Mesendoderm (in vitro differentiated cells): ENCODE measurements at regions not wholly inside any gene's neighbourhood (a gene's known extent, or its start where the extent isn't known, plus 50 kb on each side); places are given as distances from the start of the nearest gene placed in this dataset.

Experiments used
- DNase-seq: peaks from one replicate; pipeline ENCODE4 v3.0.0; 2013
- H2AK5ac ChIP-seq: 2 replicates; pipeline ENCODE4 v1.6.1; 2013; ENCODE audit warnings: low read length, inconsistent platforms
- H2BK120ac ChIP-seq: 2 replicates; pipeline ENCODE4 v1.6.1; 2013; ENCODE audit warnings: low read depth, mild to moderate bottlenecking, low read length, moderate library complexity, mixed read lengths
- H2BK15ac ChIP-seq: replicated peaks from 2 replicates; pipeline ENCODE4 v1.6.1; 2013; ENCODE audit warnings: low read depth, mild to moderate bottlenecking, moderate library complexity
- H2BK5ac ChIP-seq: 2 replicates; pipeline ENCODE4 v1.6.1; 2013; ENCODE audit warnings: low read length, inconsistent platforms
- H3K18ac ChIP-seq: 2 replicates; pipeline ENCODE4 v1.6.1; 2013; ENCODE audit warnings: mild to moderate bottlenecking, low read length, mixed read lengths
- H3K23ac ChIP-seq: one replicate; pipeline ENCODE4 v1.6.1; 2013; ENCODE audit warnings: low read length
- H3K27ac ChIP-seq: 2 replicates; pipeline ENCODE4 v1.5.1; 2013; ENCODE audit warnings: low read depth, mild to moderate bottlenecking, inconsistent platforms, low read length, moderate library complexity
- H3K27me3 ChIP-seq: 2 replicates; pipeline ENCODE4 v1.6.1; 2013; ENCODE audit warnings: low read length, control low read depth, mild to moderate bottlenecking, inconsistent platforms; ENCODE audit not compliant: insufficient read depth, poor library complexity
- H3K36me3 ChIP-seq: 2 replicates; pipeline ENCODE4 v1.6.1; 2013; ENCODE audit warnings: low read length, inconsistent platforms; ENCODE audit not compliant: control insufficient read depth, insufficient read depth
- H3K4ac ChIP-seq: one replicate; pipeline ENCODE4 v1.6.1; 2013; ENCODE audit warnings: low read depth, mild to moderate bottlenecking, low read length, moderate library complexity
- H3K4me1 ChIP-seq: 2 replicates; pipeline ENCODE4 v1.6.1; 2013; ENCODE audit warnings: low read depth, low read length, inconsistent platforms; ENCODE audit not compliant: control insufficient read depth
- H3K4me2 ChIP-seq: 2 replicates; pipeline ENCODE4 v1.6.1; 2013; ENCODE audit warnings: low read length
- H3K4me3 ChIP-seq: 2 replicates; pipeline ENCODE4 v1.5.1; 2013; ENCODE audit warnings: mild to moderate bottlenecking, low read length
- H3K56ac ChIP-seq: one replicate; pipeline ENCODE4 v1.6.1; 2013; ENCODE audit warnings: low read length
- H3K79me1 ChIP-seq: 2 replicates; pipeline ENCODE4 v1.6.1; 2013; ENCODE audit warnings: low read length, inconsistent platforms
- H3K79me2 ChIP-seq: 2 replicates; pipeline ENCODE4 v1.6.1; 2013; ENCODE audit warnings: mild to moderate bottlenecking, low read length; ENCODE audit not compliant: control insufficient read depth, insufficient read depth
- H3K9ac ChIP-seq: 2 replicates; pipeline ENCODE4 v1.6.1; 2013; ENCODE audit warnings: low read length, inconsistent platforms
- H4K5ac ChIP-seq: one replicate; pipeline ENCODE4 v1.6.1; 2013; ENCODE audit warnings: low read length
- H4K8ac ChIP-seq: one replicate; pipeline ENCODE4 v1.6.1; 2013; ENCODE audit warnings: low read depth, mild to moderate bottlenecking, control low read depth, low read length, moderate library complexity
- WGBS: extraction: QIAGEN DNeasy Blood & Tissue Kit; methylation state at CpG from one replicate; pipeline ENCODE4 v1.1.7; 2013; ENCODE audit warnings: low lambda C conversion rate, missing lambda C conversion rate; ENCODE audit not compliant: insufficient coverage; ENCODE audit errors: extremely low coverage; 5-methylcytosine and 5-hydroxymethylcytosine counted together

- no peaks in the 10 kb centered on the region for H3K79me2 ChIP-seq
- H3K56ac ChIP-seq: no peak overlapping the region
- H3K4me1 ChIP-seq: peaks cover 6% of the 10 kb centered on the region
- WGBS: no CpG with 5 or more reads among the region's 2 CpGs
- H3K4ac ChIP-seq: no peak overlapping the region
- no peak overlapping the region for H3K23ac ChIP-seq
- no peaks in the 10 kb centered on the region for H3K36me3 ChIP-seq
- H2BK5ac ChIP-seq: no peak overlapping the region
- no peak overlapping the region for H3K9ac ChIP-seq
- no peak overlapping the region for H2BK15ac ChIP-seq
- H2AK5ac ChIP-seq: no peak overlapping the region
- no peak overlapping the region for H3K4me2 ChIP-seq
- no peak overlapping the region for H3K27ac ChIP-seq
- peak; percentile 72 for DNase-seq
- H4K8ac ChIP-seq: no peak overlapping the region
- H3K79me1 ChIP-seq: no peaks in the 10 kb centered on the region
- no peak overlapping the region for H3K4me3 ChIP-seq
- no peak overlapping the region for H4K5ac ChIP-seq
- no peak overlapping the region for H3K18ac ChIP-seq
- no peaks in the 10 kb centered on the region for H3K27me3 ChIP-seq
- no peak overlapping the region for H2BK120ac ChIP-seq
These were observed 398.6 kb upstream of the ERCC4 start for GRCh38 chr16:13521356-13521755.

GRCh38 chr16:13527332-13527731 lies 392.6 kb upstream of the ERCC4 start:
- Histone ChIP-seq H3K4ac (no peak overlapping the region), H3K56ac (no peak overlapping the region), H4K5ac (no peak overlapping the region), H3K4me2 (no peak overlapping the region), H2BK120ac (no peak overlapping the region), H2BK15ac (no peak overlapping the region), H3K36me3 (no peaks in the 10 kb centered on the region), H3K79me2 (no peaks in the 10 kb centered on the region), H3K27ac (no peak overlapping the region), H3K23ac (no peak overlapping the region), H3K4me3 (no peak overlapping the region), H3K79me1 (no peaks in the 10 kb centered on the region), H4K8ac (no peak overlapping the region), H3K18ac (no peak overlapping the region), H3K4me1 (peaks cover 3% of the 10 kb centered on the region), H2AK5ac (no peak overlapping the region), H3K9ac (no peak overlapping the region), H3K27me3 (no peaks in the 10 kb centered on the region), H2BK5ac (no peak overlapping the region)
- DNase-seq: no peak
- no CpG with 5 or more reads among the region's 7 CpGs for WGBS

GRCh38 chr16:13528691-13529090 lies 391.3 kb upstream of the ERCC4 start:
- peaks cover 3% of the 10 kb centered on the region for H3K4me1 ChIP-seq
- H3K27me3 ChIP-seq: no peaks in the 10 kb centered on the region
- H3K4me3 ChIP-seq: no peak overlapping the region
- no peaks in the 10 kb centered on the region for H3K79me2 ChIP-seq
- H3K4ac ChIP-seq: no peak overlapping the region
- H3K18ac ChIP-seq: no peak overlapping the region
- H3K56ac ChIP-seq: no peak overlapping the region
- H3K4me2 ChIP-seq: no peak overlapping the region
- no peak overlapping the region for H3K23ac ChIP-seq
- no peak overlapping the region for H2BK15ac ChIP-seq
- no peak overlapping the region for H3K9ac ChIP-seq
- no peak overlapping the region for H4K5ac ChIP-seq
- no peaks in the 10 kb centered on the region for H3K36me3 ChIP-seq
- H2BK5ac ChIP-seq: no peak overlapping the region
- no CpG with 5 or more reads among the region's 3 CpGs for WGBS
- no peak overlapping the region for H3K27ac ChIP-seq
- DNase-seq: no peak
- H4K8ac ChIP-seq: no peak overlapping the region
- no peak overlapping the region for H2BK120ac ChIP-seq
- no peak overlapping the region for H2AK5ac ChIP-seq
- no peaks in the 10 kb centered on the region for H3K79me1 ChIP-seq

- no peak overlapping the region for H2BK15ac ChIP-seq
- no peaks in the 10 kb centered on the region for H3K79me1 ChIP-seq
- no peak overlapping the region for H2BK5ac ChIP-seq
- H4K8ac ChIP-seq: no peak overlapping the region
- H4K5ac ChIP-seq: no peak overlapping the region
- no peak overlapping the region for H3K27ac ChIP-seq
- no peak overlapping the region for H3K4ac ChIP-seq
- H3K56ac ChIP-seq: no peak overlapping the region
- no peak overlapping the region for H2AK5ac ChIP-seq
- no peak overlapping the region for H3K4me2 ChIP-seq
- H3K27me3 ChIP-seq: no peaks in the 10 kb centered on the region
- no peaks in the 10 kb centered on the region for H3K79me2 ChIP-seq
- peaks cover 3% of the 10 kb centered on the region for H3K4me1 ChIP-seq
- no peak overlapping the region for H3K9ac ChIP-seq
- no peak overlapping the region for H3K4me3 ChIP-seq
- no peaks in the 10 kb centered on the region for H3K36me3 ChIP-seq
- WGBS: no CpG with 5 or more reads among the region's 3 CpGs
- peak; percentile 50 for DNase-seq
- H3K23ac ChIP-seq: no peak overlapping the region
- H2BK120ac ChIP-seq: no peak overlapping the region
- no peak overlapping the region for H3K18ac ChIP-seq
These were observed 390.6 kb upstream of the ERCC4 start for GRCh38 chr16:13529193-13529982.

- Histone ChIP-seq H3K23ac (no peak overlapping the region), H3K27me3 (no peaks in the 10 kb centered on the region), H3K4me2 (no peak overlapping the region), H3K79me2 (no peaks in the 10 kb centered on the region), H4K8ac (no peak overlapping the region), H2BK15ac (no peak overlapping the region), H3K79me1 (no peaks in the 10 kb centered on the region), H2BK120ac (no peak overlapping the region), H3K27ac (no peak overlapping the region), H3K4me1 (peaks cover 5% of the 10 kb centered on the region), H3K4ac (no peak overlapping the region), H3K9ac (no peak overlapping the region), H3K56ac (no peak overlapping the region), H3K18ac (no peak overlapping the region), H3K36me3 (no peaks in the 10 kb centered on the region), H4K5ac (no peak overlapping the region), H2BK5ac (no peak overlapping the region), H3K4me3 (no peak overlapping the region), H2AK5ac (no peak overlapping the region)
- DNase-seq: no peak
- no CpG with 5 or more reads among the region's 4 CpGs for WGBS
These were observed 379.2 kb upstream of the ERCC4 start for GRCh38 chr16:13540771-13541170.

- Histone ChIP-seq H3K23ac (no peak overlapping the region), H4K8ac (no peak overlapping the region), H2AK5ac (no peak overlapping the region), H3K4me2 (no peak overlapping the region), H3K36me3 (no peaks in the 10 kb centered on the region), H2BK120ac (no peak overlapping the region), H3K56ac (no peak overlapping the region), H3K79me2 (no peaks in the 10 kb centered on the region), H2BK15ac (no peak overlapping the region), H3K27me3 (no peaks in the 10 kb centered on the region), H3K4me1 (peaks cover 5% of the 10 kb centered on the region), H3K4me3 (no peak overlapping the region), H4K5ac (no peak overlapping the region), H3K79me1 (no peaks in the 10 kb centered on the region), H3K27ac (no peak overlapping the region), H3K18ac (no peak overlapping the region), H3K4ac (no peak overlapping the region), H3K9ac (no peak overlapping the region), H2BK5ac (no peak overlapping the region)
- no CpG with 5 or more reads among the region's 2 CpGs for WGBS
- DNase-seq: no peak
These were observed 377.7 kb upstream of the ERCC4 start for GRCh38 chr16:13542284-13542683.
